HFFc6 (cell line): ENCODE measurements at regions not wholly inside any gene's neighbourhood (a gene's known extent, or its start where the extent isn't known, plus 50 kb on each side); places are given as distances from the start of the nearest gene placed in this dataset.
"Not testable (repeated sequence)": the region's sequence is repeated elsewhere in the genome, so short reads cannot be mapped to it uniquely, and the experiment has no call there.

Experiments used
- DNase-seq: peaks from one replicate; pipeline ENCODE4 v3.0.0-alpha.2; 2018
- H3K27ac Mint-ChIP-seq: 2 replicates; pipeline ENCODE4 v1.8.0; 2020; ENCODE audit warnings: mild to moderate bottlenecking, mixed read lengths
- H3K27me3 Mint-ChIP-seq: 2 replicates; pipeline ENCODE4 v1.8.0; 2021; ENCODE audit warnings: mild to moderate bottlenecking, moderate library complexity, mixed read lengths; ENCODE audit not compliant: insufficient read depth
- H3K36me3 Mint-ChIP-seq: 2 replicates; pipeline ENCODE4 v1.8.0; 2021; ENCODE audit warnings: low read depth, mixed read lengths
- H3K4me1 Mint-ChIP-seq: 2 replicates; pipeline ENCODE4 v1.8.0; 2020; ENCODE audit warnings: low read depth, mixed read lengths
- H3K4me3 Mint-ChIP-seq: 2 replicates; pipeline ENCODE4 v1.8.0; 2020; ENCODE audit warnings: mild to moderate bottlenecking, moderate library complexity, mixed read lengths
- H3K9me3 Mint-ChIP-seq: 2 replicates; pipeline ENCODE4 v1.8.0; 2020; ENCODE audit warnings: mild to moderate bottlenecking, mixed read lengths
- CTCF ChIP-seq: fragments of 200-600 bp; sonication (generic); IDR thresholded peaks from 2 replicates; pipeline ENCODE4 v1.5.0; 2021; ENCODE audit warnings: antibody characterized with exemption, mild to moderate bottlenecking

DNA sequence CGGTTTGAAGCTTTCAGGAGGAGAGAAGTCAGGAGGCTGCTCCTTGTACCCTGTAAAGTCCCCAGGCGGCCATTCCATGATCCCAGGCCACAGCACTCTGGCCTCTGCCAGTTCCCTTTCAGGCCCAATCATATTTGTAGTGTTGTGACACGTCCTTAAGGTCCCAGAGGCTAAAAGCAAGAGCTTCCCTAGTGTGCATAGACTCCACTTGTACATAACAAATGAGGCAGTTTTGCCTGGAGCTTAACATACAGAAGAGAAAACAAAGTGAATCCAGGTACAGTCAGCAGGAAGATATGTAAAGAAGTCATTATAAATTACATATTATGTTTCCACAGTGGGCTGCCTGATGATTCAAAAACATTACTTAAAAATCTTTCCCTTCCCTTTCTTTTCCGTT lies 81.1 kb upstream of the RPH3A start:
- Mint-ChIP-seq H3K36me3 (no peaks in the 10 kb centered on the region), H3K4me3 (no peak overlapping the region), H3K9me3 (peaks cover 34% of the 10 kb centered on the region), H3K27ac (no peak overlapping the region), H3K4me1 (no peaks in the 10 kb centered on the region), H3K27me3 (no peaks in the 10 kb centered on the region)
- no peak for TF ChIP-seq CTCF
- no peak for DNase-seq

DNA sequence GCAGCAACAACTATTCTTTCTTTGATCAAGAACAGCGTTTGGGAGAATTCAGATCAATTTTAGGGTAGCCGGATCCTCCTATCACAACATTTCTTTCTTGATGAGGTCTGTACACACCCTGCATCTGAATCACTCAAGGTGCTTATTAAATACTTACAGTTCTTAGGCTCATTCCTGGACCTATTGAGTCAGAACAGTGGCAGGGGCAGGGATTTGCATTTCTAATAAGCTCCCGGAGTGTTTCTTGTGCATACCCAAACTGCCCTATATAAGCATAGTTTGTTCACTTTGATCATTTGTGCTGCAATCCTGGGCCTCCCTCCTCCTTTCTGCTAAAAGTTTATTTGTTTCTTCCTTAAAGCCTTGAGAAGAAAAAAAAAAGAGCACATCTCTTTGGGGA lies 80.5 kb upstream of the RPH3A start:
- H3K36me3 Mint-ChIP-seq = no peaks in the 10 kb centered on the region
- no peak for DNase-seq
- H3K4me1 Mint-ChIP-seq = no peaks in the 10 kb centered on the region
- H3K27me3 Mint-ChIP-seq = no peaks in the 10 kb centered on the region
- no peak overlapping the region for H3K4me3 Mint-ChIP-seq
- no peak for TF ChIP-seq CTCF
- H3K27ac Mint-ChIP-seq = no peak overlapping the region
- peaks cover 34% of the 10 kb centered on the region for H3K9me3 Mint-ChIP-seq

- no peak overlapping the region for H3K4me3 Mint-ChIP-seq
- no peaks in the 10 kb centered on the region for H3K36me3 Mint-ChIP-seq
- no peaks in the 10 kb centered on the region for H3K27me3 Mint-ChIP-seq
- no peak for TF ChIP-seq CTCF
- H3K4me1 Mint-ChIP-seq = no peaks in the 10 kb centered on the region
- H3K27ac Mint-ChIP-seq = no peak overlapping the region
- H3K9me3 Mint-ChIP-seq = peaks cover 34% of the 10 kb centered on the region
- no peak for DNase-seq
Measured at GRCh38 chr12:112711507-112711906, 80.0 kb upstream of the RPH3A start.

GRCh38 chr12:112712751-112713150 lies 78.8 kb upstream of the RPH3A start:
- peaks cover 27% of the 10 kb centered on the region for H3K9me3 Mint-ChIP-seq
- not testable (repeated sequence) for H3K4me1 Mint-ChIP-seq, DNase-seq, H3K27me3 Mint-ChIP-seq, H3K27ac Mint-ChIP-seq, H3K36me3 Mint-ChIP-seq, H3K4me3 Mint-ChIP-seq

- no peaks in the 10 kb centered on the region for H3K27me3 Mint-ChIP-seq
- H3K4me1 Mint-ChIP-seq = no peaks in the 10 kb centered on the region
Measured at GRCh38 chr12:112713471-112713870, 78.1 kb upstream of the RPH3A start.

GRCh38 chr12:112714166-112714710 lies 77.3 kb upstream of the RPH3A start:
- TF ChIP-seq CTCF = no peak
- peaks cover 17% of the 10 kb centered on the region for H3K9me3 Mint-ChIP-seq

More at GRCh38 chr12:112713471-112713870, 78.1 kb upstream of the RPH3A start:
- no peak overlapping the region for H3K27ac Mint-ChIP-seq
- peaks cover 20% of the 10 kb centered on the region for H3K9me3 Mint-ChIP-seq
- DNase-seq = no peak
- no peak for TF ChIP-seq CTCF
- H3K4me3 Mint-ChIP-seq = no peak overlapping the region
- H3K36me3 Mint-ChIP-seq = no peaks in the 10 kb centered on the region

More at GRCh38 chr12:112714166-112714710, 77.3 kb upstream of the RPH3A start:
- no peak overlapping the region for H3K4me3 Mint-ChIP-seq
- no peak overlapping the region for H3K27ac Mint-ChIP-seq
- no peaks in the 10 kb centered on the region for H3K36me3 Mint-ChIP-seq
- H3K27me3 Mint-ChIP-seq = no peaks in the 10 kb centered on the region
- DNase-seq = no peak
- H3K4me1 Mint-ChIP-seq = no peaks in the 10 kb centered on the region
